ENCODE measurements at regions not wholly inside any gene's neighbourhood (a gene's known extent, or its start where the extent isn't known, plus 50 kb on each side); places are given as distances from the start of the nearest gene placed in this dataset.

DNA sequence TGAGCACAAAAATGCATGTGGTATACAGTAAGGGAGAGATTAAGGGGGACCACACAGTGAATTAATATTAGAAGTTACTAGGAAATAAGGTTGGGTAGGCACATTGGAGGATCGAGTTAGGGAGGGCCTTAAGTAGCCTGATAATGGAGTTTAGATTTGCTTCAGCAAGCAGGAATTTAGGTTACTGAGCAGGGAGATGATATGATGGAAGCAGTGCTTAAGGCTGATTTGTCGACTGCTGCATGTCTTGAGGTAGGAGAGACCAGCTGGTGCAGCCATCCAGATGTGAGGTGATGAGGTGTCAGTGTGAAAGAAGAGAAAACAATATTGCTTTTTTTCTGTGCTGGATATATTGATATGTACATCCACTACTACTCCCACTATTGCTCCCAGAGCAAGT, 55.2 kb upstream of the ACTBL2 start:
- TF ChIP-seq YY1 (IDR thresholded peaks at IDR 0.05) (no peak), TAF1 (conservative IDR thresholded peaks at IDR 0.05) (no peak), JUND (IDR thresholded peaks at IDR 0.05) (no peak)
- TF ChIP-seq, protein P1, sequence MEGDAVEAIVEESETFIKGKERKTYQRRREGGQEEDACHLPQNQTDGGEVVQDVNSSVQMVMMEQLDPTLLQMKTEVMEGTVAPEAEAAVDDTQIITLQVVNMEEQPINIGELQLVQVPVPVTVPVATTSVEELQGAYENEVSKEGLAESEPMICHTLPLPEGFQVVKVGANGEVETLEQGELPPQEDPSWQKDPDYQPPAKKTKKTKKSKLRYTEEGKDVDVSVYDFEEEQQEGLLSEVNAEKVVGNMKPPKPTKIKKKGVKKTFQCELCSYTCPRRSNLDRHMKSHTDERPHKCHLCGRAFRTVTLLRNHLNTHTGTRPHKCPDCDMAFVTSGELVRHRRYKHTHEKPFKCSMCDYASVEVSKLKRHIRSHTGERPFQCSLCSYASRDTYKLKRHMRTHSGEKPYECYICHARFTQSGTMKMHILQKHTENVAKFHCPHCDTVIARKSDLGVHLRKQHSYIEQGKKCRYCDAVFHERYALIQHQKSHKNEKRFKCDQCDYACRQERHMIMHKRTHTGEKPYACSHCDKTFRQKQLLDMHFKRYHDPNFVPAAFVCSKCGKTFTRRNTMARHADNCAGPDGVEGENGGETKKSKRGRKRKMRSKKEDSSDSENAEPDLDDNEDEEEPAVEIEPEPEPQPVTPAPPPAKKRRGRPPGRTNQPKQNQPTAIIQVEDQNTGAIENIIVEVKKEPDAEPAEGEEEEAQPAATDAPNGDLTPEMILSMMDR (IDR thresholded peaks at IDR 0.05; ENCODE audit: low read depth, low read length, missing input control), result no peak
- TF ChIP-seq, protein P2, sequence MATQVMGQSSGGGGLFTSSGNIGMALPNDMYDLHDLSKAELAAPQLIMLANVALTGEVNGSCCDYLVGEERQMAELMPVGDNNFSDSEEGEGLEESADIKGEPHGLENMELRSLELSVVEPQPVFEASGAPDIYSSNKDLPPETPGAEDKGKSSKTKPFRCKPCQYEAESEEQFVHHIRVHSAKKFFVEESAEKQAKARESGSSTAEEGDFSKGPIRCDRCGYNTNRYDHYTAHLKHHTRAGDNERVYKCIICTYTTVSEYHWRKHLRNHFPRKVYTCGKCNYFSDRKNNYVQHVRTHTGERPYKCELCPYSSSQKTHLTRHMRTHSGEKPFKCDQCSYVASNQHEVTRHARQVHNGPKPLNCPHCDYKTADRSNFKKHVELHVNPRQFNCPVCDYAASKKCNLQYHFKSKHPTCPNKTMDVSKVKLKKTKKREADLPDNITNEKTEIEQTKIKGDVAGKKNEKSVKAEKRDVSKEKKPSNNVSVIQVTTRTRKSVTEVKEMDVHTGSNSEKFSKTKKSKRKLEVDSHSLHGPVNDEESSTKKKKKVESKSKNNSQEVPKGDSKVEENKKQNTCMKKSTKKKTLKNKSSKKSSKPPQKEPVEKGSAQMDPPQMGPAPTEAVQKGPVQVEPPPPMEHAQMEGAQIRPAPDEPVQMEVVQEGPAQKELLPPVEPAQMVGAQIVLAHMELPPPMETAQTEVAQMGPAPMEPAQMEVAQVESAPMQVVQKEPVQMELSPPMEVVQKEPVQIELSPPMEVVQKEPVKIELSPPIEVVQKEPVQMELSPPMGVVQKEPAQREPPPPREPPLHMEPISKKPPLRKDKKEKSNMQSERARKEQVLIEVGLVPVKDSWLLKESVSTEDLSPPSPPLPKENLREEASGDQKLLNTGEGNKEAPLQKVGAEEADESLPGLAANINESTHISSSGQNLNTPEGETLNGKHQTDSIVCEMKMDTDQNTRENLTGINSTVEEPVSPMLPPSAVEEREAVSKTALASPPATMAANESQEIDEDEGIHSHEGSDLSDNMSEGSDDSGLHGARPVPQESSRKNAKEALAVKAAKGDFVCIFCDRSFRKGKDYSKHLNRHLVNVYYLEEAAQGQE (IDR thresholded peaks at IDR 0.05), result no peak
- TF ChIP-seq, protein P3, sequence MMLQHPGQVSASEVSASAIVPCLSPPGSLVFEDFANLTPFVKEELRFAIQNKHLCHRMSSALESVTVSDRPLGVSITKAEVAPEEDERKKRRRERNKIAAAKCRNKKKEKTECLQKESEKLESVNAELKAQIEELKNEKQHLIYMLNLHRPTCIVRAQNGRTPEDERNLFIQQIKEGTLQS (IDR thresholded peaks at IDR 0.05), result no peak

Data from liver (tissue), 3 donors.